ENCODE measurements at regions not wholly inside any gene's neighbourhood (a gene's known extent, or its start where the extent isn't known, plus 50 kb on each side); places are given as distances from the start of the nearest gene placed in this dataset.

- no peak for TF ChIP-seq CTCF (IDR thresholded peaks at IDR 0.05; ENCODE audit: low read depth, low read length)
- no peak for TF ChIP-seq EZH2phosphoT487 (IDR thresholded peaks at IDR 0.05; ENCODE audit: low read depth)
These were observed 776.6 kb downstream of the RAB28 start for GRCh38 chr4:12707381-12708175.
